ENCODE measurements at regions not wholly inside any gene's neighbourhood (a gene's known extent, or its start where the extent isn't known, plus 50 kb on each side); places are given as distances from the start of the nearest gene placed in this dataset.
A peak's percentile ranks its signal among the peaks of the same experiment; 100 is the strongest.

- DNase-seq (ENCODE audit: low read depth) (peak; percentile 35), FAIRE-seq (no peak)
- Mint-ChIP-seq H3K27me3 (ENCODE audit: low read depth, unreplicated experiment) (peaks cover 7% of the 10 kb centered on the region), H3K36me3 (ENCODE audit: low read depth, unreplicated experiment) (peaks cover 1% of the 10 kb centered on the region), H3K4me3 (ENCODE audit: unreplicated experiment) (no peak overlapping the region), H3K9me3 (ENCODE audit: unreplicated experiment) (no peaks in the 10 kb centered on the region), H3K4me1 (ENCODE audit: low read depth, unreplicated experiment) (peaks cover 1% of the 10 kb centered on the region), H3K27ac (ENCODE audit: unreplicated experiment) (no peak overlapping the region)
- Histone ChIP-seq H3K9ac (ENCODE audit: low read length) (peak overlapping the region; percentile 52), H3K36me3 (ENCODE audit: insufficient read depth, low read length) (no peaks in the 10 kb centered on the region), H3K27me3 (ENCODE audit: insufficient read depth, low read length) (no peaks in the 10 kb centered on the region), H3K4me1 (ENCODE audit: insufficient read depth, low read length) (peaks cover 15% of the 10 kb centered on the region), H4K20me1 (ENCODE audit: insufficient read depth, low read length) (no peaks in the 10 kb centered on the region), H3K27ac (ENCODE audit: low read depth, low read length) (no peak overlapping the region), H3K9me3 (ENCODE audit: insufficient read depth, low read depth, low read length) (no peaks in the 10 kb centered on the region), H3K4me2 (ENCODE audit: low read length) (peak overlapping the region; percentile 80), H3K79me2 (ENCODE audit: insufficient read depth, low read length) (no peaks in the 10 kb centered on the region), H2AFZ (ENCODE audit: low read depth, low read length) (peak overlapping the region; percentile 63), H3K4me3 (ENCODE audit: insufficient read depth, low read depth, low read length) (peak overlapping the region; percentile 13)
- TF ChIP-seq CTCF (IDR thresholded peaks at IDR 0.05; ENCODE audit: insufficient read depth, low read depth, low read length) (no peak), EZH2 (IDR thresholded peaks at IDR 0.05; ENCODE audit: insufficient read depth, low read length) (no peak)
Measured at GRCh38 chr1:19563324-19564097, 78.2 kb upstream of the CAPZB start.

GRCh38 chr1:19562847-19563246, 77.5 kb upstream of the CAPZB start:
- DNase-seq (ENCODE audit: low read depth) (no peak), FAIRE-seq (no peak)
- H3K27me3 Mint-ChIP-seq (ENCODE audit: low read depth, unreplicated experiment): peaks cover 7% of the 10 kb centered on the region
- no peaks in the 10 kb centered on the region for H3K27me3 ChIP-seq (ENCODE audit: insufficient read depth, low read length)
- H3K9ac ChIP-seq (ENCODE audit: low read length): no peak overlapping the region
- no peak overlapping the region for H2AFZ ChIP-seq (ENCODE audit: low read depth, low read length)
- no peak overlapping the region for H3K4me2 ChIP-seq (ENCODE audit: low read length)
- H3K36me3 Mint-ChIP-seq (ENCODE audit: low read depth, unreplicated experiment): peaks cover 1% of the 10 kb centered on the region
- no peak overlapping the region for H3K27ac Mint-ChIP-seq (ENCODE audit: unreplicated experiment)
- no peak overlapping the region for H3K4me3 Mint-ChIP-seq (ENCODE audit: unreplicated experiment)
- H3K4me1 Mint-ChIP-seq (ENCODE audit: low read depth, unreplicated experiment): peaks cover 4% of the 10 kb centered on the region
- no peak overlapping the region for H3K4me3 ChIP-seq (ENCODE audit: insufficient read depth, low read depth, low read length)
- H3K27ac ChIP-seq (ENCODE audit: low read depth, low read length): no peak overlapping the region
- TF ChIP-seq EZH2 (IDR thresholded peaks at IDR 0.05; ENCODE audit: insufficient read depth, low read length) (no peak), CTCF (IDR thresholded peaks at IDR 0.05; ENCODE audit: insufficient read depth, low read depth, low read length) (no peak)
- no peaks in the 10 kb centered on the region for H3K9me3 Mint-ChIP-seq (ENCODE audit: unreplicated experiment)
- H4K20me1 ChIP-seq (ENCODE audit: insufficient read depth, low read length): no peaks in the 10 kb centered on the region
- peaks cover 15% of the 10 kb centered on the region for H3K4me1 ChIP-seq (ENCODE audit: insufficient read depth, low read length)
- H3K79me2 ChIP-seq (ENCODE audit: insufficient read depth, low read length): no peaks in the 10 kb centered on the region
- no peaks in the 10 kb centered on the region for H3K36me3 ChIP-seq (ENCODE audit: insufficient read depth, low read length)
- no peaks in the 10 kb centered on the region for H3K9me3 ChIP-seq (ENCODE audit: insufficient read depth, low read depth, low read length)

GRCh38 chr1:19560480-19560879, 75.1 kb upstream of the CAPZB start:
- no peak for TF ChIP-seq EZH2 (IDR thresholded peaks at IDR 0.05; ENCODE audit: insufficient read depth, low read length)
- no peak for TF ChIP-seq CTCF (IDR thresholded peaks at IDR 0.05; ENCODE audit: insufficient read depth, low read depth, low read length)
- H3K79me2 ChIP-seq (ENCODE audit: insufficient read depth, low read length): no peaks in the 10 kb centered on the region
- H3K4me1 ChIP-seq (ENCODE audit: insufficient read depth, low read length): peaks cover 15% of the 10 kb centered on the region
- no peak overlapping the region for H3K4me3 ChIP-seq (ENCODE audit: insufficient read depth, low read depth, low read length)
- no peaks in the 10 kb centered on the region for H3K27me3 ChIP-seq (ENCODE audit: insufficient read depth, low read length)
- no peaks in the 10 kb centered on the region for H3K36me3 ChIP-seq (ENCODE audit: insufficient read depth, low read length)
- no peak overlapping the region for H2AFZ ChIP-seq (ENCODE audit: low read depth, low read length)
- peak overlapping the region; percentile 9 for H3K27ac ChIP-seq (ENCODE audit: low read depth, low read length)
- H3K9ac ChIP-seq (ENCODE audit: low read length): no peak overlapping the region
- no peak for FAIRE-seq
- DNase-seq (ENCODE audit: low read depth): no peak
- H3K27me3 Mint-ChIP-seq (ENCODE audit: low read depth, unreplicated experiment): peaks cover 5% of the 10 kb centered on the region
- no peak overlapping the region for H3K4me2 ChIP-seq (ENCODE audit: low read length)
- no peaks in the 10 kb centered on the region for H3K9me3 ChIP-seq (ENCODE audit: insufficient read depth, low read depth, low read length)
- H4K20me1 ChIP-seq (ENCODE audit: insufficient read depth, low read length): no peaks in the 10 kb centered on the region
- peaks cover 1% of the 10 kb centered on the region for H3K36me3 Mint-ChIP-seq (ENCODE audit: low read depth, unreplicated experiment)
- H3K27ac Mint-ChIP-seq (ENCODE audit: unreplicated experiment): no peak overlapping the region
- peaks cover 6% of the 10 kb centered on the region for H3K4me1 Mint-ChIP-seq (ENCODE audit: low read depth, unreplicated experiment)
- H3K9me3 Mint-ChIP-seq (ENCODE audit: unreplicated experiment): no peaks in the 10 kb centered on the region
- H3K4me3 Mint-ChIP-seq (ENCODE audit: unreplicated experiment): no peak overlapping the region
